ENCODE measurements at regions not wholly inside any gene's neighbourhood (a gene's known extent, or its start where the extent isn't known, plus 50 kb on each side); places are given as distances from the start of the nearest gene placed in this dataset.

GRCh38 chr12:126807312-126807865 lies 1459.6 kb upstream of the TMEM132C start:
- Mint-ChIP-seq H3K27ac (no peak overlapping the region), H3K4me3 (no peak overlapping the region), H3K9me3 (peaks cover 39% of the 10 kb centered on the region), H3K36me3 (ENCODE audit: low read depth) (no peaks in the 10 kb centered on the region; the same call in 1 of the 2 replicates), H3K27me3 (ENCODE audit: insufficient read depth) (peaks cover 1% of the 10 kb centered on the region; the same call in 1 of the 2 replicates), H3K4me1 (ENCODE audit: low read depth) (no peaks in the 10 kb centered on the region)
- TF ChIP-seq CTCF (IDR thresholded peaks at IDR 0.05): no peak
- no peak for DNase-seq

DNA sequence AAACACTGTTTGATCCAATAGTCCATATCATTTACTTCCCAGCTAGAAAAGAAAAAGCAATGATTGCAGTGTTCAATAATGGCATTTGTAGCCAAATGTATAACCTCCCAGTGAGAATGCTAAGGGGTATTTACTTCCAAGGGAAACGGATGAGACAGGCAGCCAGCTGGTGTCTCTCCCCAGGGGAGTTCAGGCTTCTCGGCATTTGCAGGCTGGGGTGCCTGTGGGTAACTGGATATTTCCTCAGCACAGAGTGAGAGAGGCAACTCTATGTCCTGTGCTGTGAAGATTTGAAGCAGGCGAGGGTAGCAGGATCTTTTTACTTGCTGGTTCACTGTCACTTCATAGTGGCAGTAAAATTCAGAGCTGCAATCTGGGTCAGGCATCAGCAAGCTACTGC lies 1455.6 kb upstream of the TMEM132C start:
- Mint-ChIP-seq H3K4me1 (ENCODE audit: low read depth) (no peaks in the 10 kb centered on the region), H3K9me3 (peaks cover 32% of the 10 kb centered on the region), H3K36me3 (ENCODE audit: low read depth) (no peaks in the 10 kb centered on the region; the same call in 1 of the 2 replicates), H3K27ac (no peak overlapping the region), H3K27me3 (ENCODE audit: insufficient read depth) (peaks cover 1% of the 10 kb centered on the region; the same call in 1 of the 2 replicates), H3K4me3 (no peak overlapping the region)
- no peak for TF ChIP-seq CTCF (IDR thresholded peaks at IDR 0.05)
- DNase-seq: no peak

- Mint-ChIP-seq H3K9me3 (peaks cover 33% of the 10 kb centered on the region), H3K27me3 (ENCODE audit: insufficient read depth) (no peaks in the 10 kb centered on the region; the same call in 1 of the 2 replicates), H3K27ac (no peak overlapping the region), H3K4me1 (ENCODE audit: low read depth) (no peaks in the 10 kb centered on the region), H3K36me3 (ENCODE audit: low read depth) (no peaks in the 10 kb centered on the region), H3K4me3 (no peak overlapping the region)
- TF ChIP-seq CTCF (IDR thresholded peaks at IDR 0.05): no peak
- no peak for DNase-seq
Observed at GRCh38 chr12:126819554-126819953, 1447.4 kb upstream of the TMEM132C start.

DNA sequence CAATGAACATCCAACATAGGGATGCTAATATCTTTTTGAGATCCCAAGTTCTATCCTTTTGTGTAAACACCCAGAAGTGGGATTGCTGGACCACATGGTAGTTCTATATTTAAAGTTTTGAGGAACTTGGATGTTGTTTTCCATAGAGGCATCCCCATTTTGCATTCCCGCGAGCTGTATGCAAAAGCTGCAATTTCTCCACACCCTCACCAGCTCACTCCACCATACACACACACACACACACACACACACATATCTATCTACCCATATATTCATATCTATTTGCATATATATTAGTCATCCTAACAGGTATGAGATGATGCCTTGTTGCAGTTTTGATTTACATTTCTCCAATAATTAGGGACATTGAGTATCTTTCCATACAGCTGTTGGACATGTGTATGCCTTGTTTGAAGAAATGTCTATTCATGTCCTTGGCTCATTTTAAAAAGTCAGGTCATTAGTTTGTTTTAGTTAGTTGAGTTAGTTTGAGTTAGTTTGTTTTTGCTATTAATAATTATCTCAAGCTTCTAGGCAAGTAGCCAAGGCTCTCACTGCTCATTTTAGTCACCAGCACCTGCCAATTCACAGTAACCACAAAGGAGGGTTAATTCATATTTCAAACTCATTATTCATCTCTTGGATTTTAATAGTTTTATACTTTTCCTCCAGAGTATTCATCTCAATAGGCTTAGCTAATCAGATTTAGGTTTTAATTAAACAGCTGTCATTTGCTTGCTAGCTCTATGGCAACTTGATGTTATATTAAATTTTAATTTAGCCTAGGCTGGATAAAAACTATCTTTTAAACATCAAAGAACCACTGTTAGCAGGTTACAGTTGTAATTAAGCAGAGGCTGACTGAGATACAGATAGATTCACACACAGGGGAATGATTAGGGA lies 1435.9 kb upstream of the TMEM132C start:
- no peak for TF ChIP-seq CTCF (IDR thresholded peaks at IDR 0.05)
- Mint-ChIP-seq H3K27ac (no peak overlapping the region), H3K4me1 (ENCODE audit: low read depth) (no peaks in the 10 kb centered on the region), H3K27me3 (ENCODE audit: insufficient read depth) (peaks cover 1% of the 10 kb centered on the region; the same call in 1 of the 2 replicates), H3K36me3 (ENCODE audit: low read depth) (no peaks in the 10 kb centered on the region), H3K9me3 (peaks cover 40% of the 10 kb centered on the region), H3K4me3 (no peak overlapping the region)
- DNase-seq: no peak

GRCh38 chr12:126837697-126838096 lies 1429.3 kb upstream of the TMEM132C start:
- no peak overlapping the region for H3K27ac Mint-ChIP-seq
- DNase-seq: no peak
- peaks cover under 1% of the 10 kb centered on the region; the same call in 1 of the 2 replicates for H3K27me3 Mint-ChIP-seq (ENCODE audit: insufficient read depth)
- H3K36me3 Mint-ChIP-seq (ENCODE audit: low read depth): no peaks in the 10 kb centered on the region
- peaks cover 51% of the 10 kb centered on the region for H3K9me3 Mint-ChIP-seq
- H3K4me1 Mint-ChIP-seq (ENCODE audit: low read depth): no peaks in the 10 kb centered on the region
- no peak for TF ChIP-seq CTCF (IDR thresholded peaks at IDR 0.05)
- no peak overlapping the region for H3K4me3 Mint-ChIP-seq
